ENCODE measurements at regions not wholly inside any gene's neighbourhood (a gene's known extent, or its start where the extent isn't known, plus 50 kb on each side); places are given as distances from the start of the nearest gene placed in this dataset.

GRCh38 chr5:74390822-74391221, 249.7 kb downstream of the ENC1 start:
- H3K36me3 ChIP-seq (ENCODE audit: insufficient read depth), result no peaks in the 10 kb centered on the region
- Mint-ChIP-seq H3K4me3 (no peak overlapping the region), H3K36me3 (ENCODE audit: low read depth) (no peaks in the 10 kb centered on the region), H3K4me1 (peaks cover 23% of the 10 kb centered on the region), H3K9me3 (no peaks in the 10 kb centered on the region), H3K27ac (no peak overlapping the region), H3K27me3 (ENCODE audit: insufficient read depth, low read depth, poor library complexity) (peaks cover 4% of the 10 kb centered on the region)
- peaks cover 17% of the 10 kb centered on the region for H3K27me3 ChIP-seq (ENCODE audit: insufficient read depth)
- ATAC-seq (no peak), DNase-seq (ENCODE audit: low spot score) (no peak)
- TF ChIP-seq EZH2phosphoT487 (IDR thresholded peaks at IDR 0.05; ENCODE audit: unreplicated experiment) (no peak), JUNB (IDR thresholded peaks at IDR 0.05; ENCODE audit: unreplicated experiment) (no peak), EZH2 (IDR thresholded peaks at IDR 0.05; ENCODE audit: low read depth, unreplicated experiment) (no peak), STAT1 (IDR thresholded peaks at IDR 0.05; ENCODE audit: unreplicated experiment) (no peak)
- H3K9me2 ChIP-seq (ENCODE audit: insufficient read depth), result no peaks in the 10 kb centered on the region
- no peak overlapping the region for H3K4me3 ChIP-seq
- no peak overlapping the region for H3K27ac ChIP-seq (ENCODE audit: low read depth)
- no peak overlapping the region for H3K4me2 ChIP-seq
- H2AFZ ChIP-seq, result no peak overlapping the region
- no peaks in the 10 kb centered on the region for H3K79me2 ChIP-seq (replicated peaks; ENCODE audit: insufficient read depth)
- H4K20me1 ChIP-seq (replicated peaks; ENCODE audit: insufficient read depth), result no peaks in the 10 kb centered on the region
- peaks cover 17% of the 10 kb centered on the region for H3K4me1 ChIP-seq (ENCODE audit: insufficient read depth)
- H3F3A ChIP-seq (replicated peaks; ENCODE audit: low read depth), result no peaks in the 10 kb centered on the region

DNA sequence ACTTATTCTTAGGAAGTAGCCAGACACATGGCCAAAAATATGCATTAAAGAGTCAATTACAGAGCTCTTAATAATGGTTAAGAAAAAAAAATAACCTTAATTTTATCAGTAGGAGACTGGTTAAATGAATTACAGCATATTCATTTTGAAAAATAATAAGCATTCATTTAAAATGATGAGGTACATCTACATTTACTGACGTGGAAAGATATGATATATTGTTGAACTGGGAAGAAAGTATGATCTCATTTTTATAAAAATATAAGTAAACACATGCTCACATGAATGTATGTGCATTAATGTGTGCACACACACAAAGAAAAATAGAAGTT, 250.3 kb downstream of the ENC1 start:
- Histone ChIP-seq H4K20me1 (replicated peaks; ENCODE audit: insufficient read depth) (no peaks in the 10 kb centered on the region), H3K4me2 (no peak overlapping the region), H3K4me3 (no peak overlapping the region), H3K9me2 (ENCODE audit: insufficient read depth) (no peaks in the 10 kb centered on the region), H3K27ac (ENCODE audit: low read depth) (no peak overlapping the region), H3F3A (replicated peaks; ENCODE audit: low read depth) (no peaks in the 10 kb centered on the region), H3K27me3 (ENCODE audit: insufficient read depth) (peaks cover 13% of the 10 kb centered on the region), H3K36me3 (ENCODE audit: insufficient read depth) (no peaks in the 10 kb centered on the region), H3K79me2 (replicated peaks; ENCODE audit: insufficient read depth) (no peaks in the 10 kb centered on the region), H3K4me1 (ENCODE audit: insufficient read depth) (peaks cover 12% of the 10 kb centered on the region), H2AFZ (no peak overlapping the region)
- no peaks in the 10 kb centered on the region for H3K9me3 Mint-ChIP-seq
- DNase-seq (ENCODE audit: low spot score) (no peak), ATAC-seq (no peak)
- H3K36me3 Mint-ChIP-seq (ENCODE audit: low read depth), result no peaks in the 10 kb centered on the region
- peaks cover 18% of the 10 kb centered on the region; the same call in 2 of the 3 replicates for H3K4me1 Mint-ChIP-seq
- H3K27ac Mint-ChIP-seq, result no peak overlapping the region
- H3K27me3 Mint-ChIP-seq (ENCODE audit: insufficient read depth, low read depth, poor library complexity), result peaks cover 4% of the 10 kb centered on the region
- H3K4me3 Mint-ChIP-seq, result no peak overlapping the region
- TF ChIP-seq ZNF462 (CRISPR knock-in tag; IDR thresholded peaks at IDR 0.05), result no peak
- no peak for TF ChIP-seq JUNB (IDR thresholded peaks at IDR 0.05; ENCODE audit: unreplicated experiment)

Measured in GM23338 (cell line).